Transverse colon (tissue), 4 donors: ENCODE measurements at regions not wholly inside any gene's neighbourhood (a gene's known extent, or its start where the extent isn't known, plus 50 kb on each side); places are given as distances from the start of the nearest gene placed in this dataset.

Experiments used
- DNase-seq: peaks from one replicate; pipeline ENCODE4 v3.0.0-alpha.2; 2019
- H3K27ac ChIP-seq, 4 donors: fragments of 200-600 bp; sonication (generic); 2 replicates each; pipeline ENCODE4 v1.5.1; 2016 to 2018; ENCODE audit warnings: inconsistent platforms in 4 of 4
- H3K27me3 ChIP-seq: fragments of 200-600 bp; sonication (generic); 2 replicates; pipeline ENCODE4 v1.5.1; 2017; ENCODE audit warnings: inconsistent platforms
- H3K36me3 ChIP-seq, 4 donors: fragments of 200-600 bp; sonication (generic); 2 replicates each; pipeline ENCODE4 v1.5.1; 2017 to 2019; ENCODE audit warnings: inconsistent platforms in 4 of 4
- H3K4me1 ChIP-seq, 4 donors: fragments of 200-600 bp; sonication (generic); 2 replicates each; pipeline ENCODE4 v1.5.1; 2017 to 2020; ENCODE audit warnings: inconsistent platforms in 4 of 4
- H3K4me3 ChIP-seq, 4 donors: fragments of 200-600 bp; sonication (generic); 1 replicate in 1 of 4; 2 replicates in 3 of 4; pipeline versions ENCODE4 v1.5.1 to v1.6.1; 2017 to 2019; ENCODE audit warnings: inconsistent platforms in 4 of 4
- H3K9me3 ChIP-seq, 2 donors: fragments of 200-600 bp; sonication (generic); 2 replicates each; pipeline ENCODE4 v1.5.1; 2017 to 2019; ENCODE audit warnings: inconsistent platforms in 2 of 2
- CTCF ChIP-seq, 5 experiments: fragments of 200-600 bp in 3 of 5; fragments of 450-650 bp in 2 of 5; sonication (generic) in 3 of 5; IDR thresholded peaks; 1 replicate in 2 of 5; 2 replicates in 3 of 5; pipeline ENCODE4 v1.5.1; 2016 to 2017; ENCODE audit warnings: antibody characterized with exemption in 5 of 5, inconsistent platforms in 3 of 5, mild to moderate bottlenecking in 2 of 5, moderate library complexity in 1 of 5
- EP300 ChIP-seq: sonication (generic); formaldehyde crosslinking; IDR thresholded peaks from one replicate; pipeline ENCODE4 v1.6.1; 2017; ENCODE audit warnings: antibody characterized with exemption, low read depth
- POLR2A ChIP-seq: fragments of 450-650 bp; IDR thresholded peaks from one replicate; pipeline ENCODE4 v1.6.1; 2016; ENCODE audit warnings: antibody characterized with exemption, mild to moderate bottlenecking, moderate library complexity
- POLR2AphosphoS5 ChIP-seq, 3 donors: sonication (generic); formaldehyde crosslinking; IDR thresholded peaks; one replicate each; pipeline ENCODE4 v1.6.1; 2016; ENCODE audit warnings: antibody characterized with exemption in 3 of 3
- WGBS, 2 donors: methylation state at CpG; one replicate each; pipeline ENCODE4 v1.1.5; 2018; ENCODE audit warnings: low coverage in 1 of 2; 5-methylcytosine and 5-hydroxymethylcytosine counted together
- in situ Hi-C, 4 donors: fragments of 200-750 bp; cut with MboI; loops; one replicate each; pipeline versions ENCODE4 v1.15.0 to v1.15.1; 2017; ENCODE audit warnings: low sequenced_read_pairs in 3 of 4, low pct_ligation_motif_present in 1 of 4, low pct_unique_long_range_greater_than_20kb in 1 of 4
- intact Hi-C: fragments of 100-400 bp; cut with DNase I; formaldehyde crosslinking; loops from one replicate; pipeline ENCODE4 v1.15.1; 2023; ENCODE audit warnings: low total_unique reads

- in situ Hi-C loops (no loop called here), intact Hi-C loops (no loop called here)
- no peak overlapping the region for H3K4me3 ChIP-seq
- H3K36me3 ChIP-seq: no peaks in the 10 kb centered on the region
- H3K27me3 ChIP-seq: no peaks in the 10 kb centered on the region
- no peak for DNase-seq
- TF ChIP-seq CTCF (IDR thresholded peaks at IDR 0.05) (no peak), POLR2A (no peak), EP300 (no peak), POLR2AphosphoS5 (IDR thresholded peaks at IDR 0.05) (no peak)
- no peaks in the 10 kb centered on the region for H3K9me3 ChIP-seq
- no peak overlapping the region for H3K27ac ChIP-seq
- no peaks in the 10 kb centered on the region for H3K4me1 ChIP-seq
- 73% methylated on average over 5 of the region's 5 CpGs; no CpG with 5 or more reads in 1 of the 2 donors for WGBS, 2 donors
These were observed 389.5 kb downstream of the KIF4B start for GRCh38 chr5:155402927-155403640.

- 75 to 90% methylated on average over 2 to 4 of the region's 4 CpGs for WGBS, 2 donors
- Histone ChIP-seq H3K27ac (no peak overlapping the region), H3K9me3 (no peaks in the 10 kb centered on the region), H3K36me3 (no peaks in the 10 kb centered on the region), H3K4me3 (no peak overlapping the region), H3K4me1 (no peaks in the 10 kb centered on the region), H3K27me3 (no peaks in the 10 kb centered on the region)
- DNase-seq: no peak
- TF ChIP-seq POLR2AphosphoS5 (IDR thresholded peaks at IDR 0.05) (no peak), POLR2A (no peak), EP300 (no peak), CTCF (IDR thresholded peaks at IDR 0.05) (no peak)
- in situ Hi-C loops (no loop called here), intact Hi-C loops (no loop called here)
These were observed 393.3 kb downstream of the KIF4B start for GRCh38 chr5:155406815-155407214.

GRCh38 chr5:155408465-155408864 lies 394.9 kb downstream of the KIF4B start:
- Histone ChIP-seq H3K27me3 (no peaks in the 10 kb centered on the region), H3K4me3 (no peak overlapping the region), H3K27ac (no peak overlapping the region), H3K4me1 (no peaks in the 10 kb centered on the region), H3K9me3 (no peaks in the 10 kb centered on the region), H3K36me3 (no peaks in the 10 kb centered on the region)
- TF ChIP-seq EP300 (no peak), POLR2AphosphoS5 (IDR thresholded peaks at IDR 0.05) (no peak), CTCF (IDR thresholded peaks at IDR 0.05) (no peak), POLR2A (no peak)
- in situ Hi-C loops: no loop called here
- intact Hi-C loops: no loop called here
- WGBS, 2 donors: 65 to 70% methylated on average over 5 of the region's 5 CpGs
- DNase-seq: no peak

GRCh38 chr5:155416765-155417164 lies 403.2 kb downstream of the KIF4B start:
- WGBS, 2 donors: 78% methylated on average over 1 of the region's 1 CpG; no CpG with 5 or more reads in 1 of the 2 donors
- no peaks in the 10 kb centered on the region for H3K36me3 ChIP-seq
- no peaks in the 10 kb centered on the region for H3K9me3 ChIP-seq
- no peak overlapping the region for H3K27ac ChIP-seq
- H3K27me3 ChIP-seq: no peaks in the 10 kb centered on the region
- H3K4me3 ChIP-seq: no peak overlapping the region
- no peak for DNase-seq
- TF ChIP-seq POLR2A (no peak), POLR2AphosphoS5 (IDR thresholded peaks at IDR 0.05) (no peak), CTCF (IDR thresholded peaks at IDR 0.05) (no peak), EP300 (no peak)
- intact Hi-C loops: no loop called here
- in situ Hi-C loops: no loop called here
- no peaks in the 10 kb centered on the region for H3K4me1 ChIP-seq
